ENCODE measurements at regions not wholly inside any gene's neighbourhood (a gene's known extent, or its start where the extent isn't known, plus 50 kb on each side); places are given as distances from the start of the nearest gene placed in this dataset.

- TF ChIP-seq POLR2A (IDR thresholded peaks at IDR 0.05), result no peak
- TF ChIP-seq CTCF (IDR thresholded peaks at IDR 0.05), result no peak
These were observed 228.7 kb downstream of the SKIDA1 start for GRCh38 chr10:21296575-21297355.
